Liver (tissue), 8 donors: ENCODE measurements at regions not wholly inside any gene's neighbourhood (a gene's known extent, or its start where the extent isn't known, plus 50 kb on each side); places are given as distances from the start of the nearest gene placed in this dataset.

Experiments
- DNase-seq: peaks from one replicate; pipeline ENCODE4 v3.0.0-alpha.2; 2017; ENCODE audit warnings: low spot score
- H3K27ac ChIP-seq, 2 donors: one replicate each; pipeline ENCODE4 v1.7.0; 2013; ENCODE audit warnings: inconsistent platforms in 2 of 2, low read length in 2 of 2, control low read depth in 1 of 2, low read depth in 1 of 2, mild to moderate bottlenecking in 1 of 2
- H3K27me3 ChIP-seq, 4 donors: one replicate each; pipeline versions ENCODE4 v1.6.1 to v1.7.0; 2013; ENCODE audit warnings: low read length in 3 of 4, inconsistent platforms in 1 of 4, mild to moderate bottlenecking in 1 of 4, moderate library complexity in 1 of 4; ENCODE audit not compliant: control insufficient read depth in 4 of 4, insufficient read depth in 4 of 4
- H3K36me3 ChIP-seq, 4 donors: one replicate each; pipeline versions ENCODE4 v1.6.1 to v1.7.0; 2013; ENCODE audit warnings: low read length in 3 of 4, mild to moderate bottlenecking in 3 of 4, low read depth in 1 of 4, moderate library complexity in 1 of 4; ENCODE audit not compliant: control insufficient read depth in 4 of 4, insufficient read depth in 3 of 4
- H3K4me1 ChIP-seq, 4 donors: one replicate each; pipeline versions ENCODE4 v1.6.1 to v1.7.0; 2013; ENCODE audit warnings: low read length in 3 of 4, mild to moderate bottlenecking in 3 of 4, moderate library complexity in 1 of 4; ENCODE audit not compliant: control insufficient read depth in 4 of 4, insufficient read depth in 4 of 4
- H3K4me3 ChIP-seq, 3 donors: one replicate each; pipeline versions ENCODE4 v1.6.1 to v1.7.0; 2013; ENCODE audit warnings: low read length in 3 of 3, control low read depth in 1 of 3, low read depth in 1 of 3, mild to moderate bottlenecking in 1 of 3
- H3K9ac ChIP-seq, 2 donors: one replicate each; pipeline ENCODE4 v1.7.0; 2013; ENCODE audit warnings: low read length in 2 of 2, mild to moderate bottlenecking in 2 of 2, moderate library complexity in 2 of 2, control low read depth in 1 of 2, low read depth in 1 of 2
- H3K9me3 ChIP-seq, 4 donors: one replicate each; pipeline versions ENCODE4 v1.6.1 to v1.7.0; 2013; ENCODE audit warnings: low read length in 3 of 4; ENCODE audit not compliant: control insufficient read depth in 4 of 4
- EGR1 ChIP-seq, 2 donors: IDR thresholded peaks; 2 replicates each; pipeline ENCODE4 v1.6.1; 2016 to 2018; ENCODE audit warnings: antibody characterized with exemption in 2 of 2, low read depth in 2 of 2
- FOXA1 ChIP-seq: IDR thresholded peaks from 2 replicates; pipeline ENCODE4 v1.6.1; 2016; ENCODE audit warnings: antibody characterized with exemption
- FOXA2 ChIP-seq: IDR thresholded peaks from 2 replicates; pipeline ENCODE4 v1.6.1; 2016; ENCODE audit warnings: antibody characterized with exemption
- GABPA ChIP-seq, 2 donors: IDR thresholded peaks in 1 of 2; conservative IDR thresholded peaks in 1 of 2; 2 replicates each; pipeline ENCODE4 v1.6.1; 2016; ENCODE audit warnings: antibody characterized with exemption in 2 of 2, mild to moderate bottlenecking in 1 of 2, moderate library complexity in 1 of 2
- HNF4A ChIP-seq, 2 donors: conservative IDR thresholded peaks; 2 replicates each; pipeline ENCODE4 v1.6.1; 2016; ENCODE audit warnings: antibody characterized with exemption in 2 of 2, mild to moderate bottlenecking in 2 of 2
- HNF4G ChIP-seq: IDR thresholded peaks from 2 replicates; pipeline ENCODE4 v1.6.1; 2016; ENCODE audit warnings: antibody characterized with exemption
- JUND ChIP-seq, 2 donors: IDR thresholded peaks; 2 replicates each; pipeline ENCODE4 v1.6.1; 2016; ENCODE audit warnings: antibody characterized with exemption in 2 of 2
- NR2F2 ChIP-seq: IDR thresholded peaks from 2 replicates; pipeline ENCODE4 v1.6.1; 2016; ENCODE audit warnings: antibody characterized with exemption
- RAD21 ChIP-seq, 2 donors: IDR thresholded peaks; 2 replicates each; pipeline ENCODE4 v1.6.1; 2016; ENCODE audit warnings: antibody characterized with exemption in 2 of 2, mild to moderate bottlenecking in 2 of 2
- RXRA ChIP-seq, 2 donors: IDR thresholded peaks; 2 replicates each; pipeline ENCODE4 v1.6.1; 2017 to 2018; ENCODE audit warnings: antibody characterized with exemption in 2 of 2, mild to moderate bottlenecking in 1 of 2
- SP1 ChIP-seq: IDR thresholded peaks from 2 replicates; pipeline ENCODE4 v1.6.1; 2018; ENCODE audit warnings: antibody characterized with exemption, mild to moderate bottlenecking
- TAF1 ChIP-seq: conservative IDR thresholded peaks from 2 replicates; pipeline ENCODE4 v1.6.1; 2016; ENCODE audit warnings: antibody characterized with exemption, mild to moderate bottlenecking
- YY1 ChIP-seq: IDR thresholded peaks from 2 replicates; pipeline ENCODE4 v1.6.1; 2016; ENCODE audit warnings: antibody characterized with exemption, mild to moderate bottlenecking
- whole genome bisulfite sequencing: extraction: QIAGEN DNeasy Blood & Tissue Kit; methylation state at CpG from one replicate; pipeline ENCODE4 v1.1.7; 2013; 5-methylcytosine and 5-hydroxymethylcytosine counted together
- TF ChIP-seq, protein P1 (sequence below): IDR thresholded peaks from 2 replicates; pipeline ENCODE4 v1.6.1; 2016; ENCODE audit warnings: antibody characterized with exemption
- TF ChIP-seq, protein P2 (sequence below): IDR thresholded peaks from 2 replicates; pipeline ENCODE4 v1.6.1; 2016; ENCODE audit warnings: antibody characterized with exemption, mild to moderate bottlenecking
- TF ChIP-seq, protein P3 (sequence below): fragments of 150-350 bp; IDR thresholded peaks from 2 replicates; pipeline ENCODE4 v1.5.1; 2017; ENCODE audit warnings: improper control_type of control experiment, low read depth, low read length; ENCODE audit not compliant: missing input control
- TF ChIP-seq, protein P4 (sequence below): IDR thresholded peaks from 2 replicates; pipeline ENCODE4 v1.6.1; 2016; ENCODE audit warnings: antibody characterized with exemption
- TF ChIP-seq, protein P5 (sequence below): IDR thresholded peaks from 2 replicates; pipeline ENCODE4 v1.6.1; 2016; ENCODE audit warnings: antibody characterized with exemption
- donor health status: healthy.
- donor health status: healthy.
- donor health status: healthy.
- donor health status: healthy.
- donor health status: healthy.

DNA sequence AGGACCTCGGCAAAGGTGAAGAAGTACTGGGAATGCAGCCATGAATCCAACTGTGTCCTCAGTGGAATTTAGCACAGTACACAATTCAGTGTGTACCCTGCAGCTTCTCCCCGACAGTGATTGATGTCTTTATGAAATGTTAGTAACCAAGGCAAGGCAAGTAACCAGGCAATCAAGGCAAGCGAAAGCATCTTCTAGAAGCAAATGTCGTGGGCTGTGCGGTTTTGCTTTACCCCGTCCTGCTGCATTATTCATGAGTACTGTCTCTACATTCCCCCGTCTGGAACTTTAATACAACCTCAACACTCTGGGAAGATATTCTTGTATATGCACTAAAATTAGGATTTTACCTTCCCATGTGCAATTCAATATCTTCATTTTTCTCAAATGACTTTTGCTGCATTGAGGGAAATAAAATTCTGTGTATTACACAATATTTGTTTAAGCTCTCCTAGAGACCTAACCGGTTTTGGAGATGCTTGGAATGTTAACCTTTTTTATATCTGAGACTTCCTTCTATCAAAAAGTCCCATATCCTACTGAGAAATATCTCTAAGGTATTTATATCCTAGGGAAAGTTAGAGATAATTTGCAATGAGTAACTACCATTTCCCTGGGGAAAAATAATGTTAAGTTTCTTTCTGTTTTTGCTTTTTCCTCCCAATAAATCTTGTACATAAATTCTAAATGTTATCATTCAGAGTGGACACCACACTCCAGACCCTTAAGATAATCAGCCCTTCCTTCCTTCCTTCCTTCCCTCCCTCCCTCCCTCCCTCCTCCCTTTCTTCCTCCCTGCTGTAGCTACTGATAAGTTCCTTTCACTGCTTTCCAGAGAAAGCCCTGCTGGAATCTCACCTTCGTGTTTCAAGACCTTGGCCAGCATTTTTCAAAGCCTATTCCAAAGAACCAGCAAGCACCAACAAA, 51.9 kb upstream of the ADORA2B start:
- Histone ChIP-seq H3K36me3 (no peaks in the 10 kb centered on the region), H3K27ac (no peak overlapping the region), H3K4me1 (no peaks in the 10 kb centered on the region), H3K27me3 (no peaks in the 10 kb centered on the region), H3K9me3 (no peaks in the 10 kb centered on the region), H3K4me3 (no peak overlapping the region), H3K9ac (no peak overlapping the region)
- TF ChIP-seq, protein P1, sequence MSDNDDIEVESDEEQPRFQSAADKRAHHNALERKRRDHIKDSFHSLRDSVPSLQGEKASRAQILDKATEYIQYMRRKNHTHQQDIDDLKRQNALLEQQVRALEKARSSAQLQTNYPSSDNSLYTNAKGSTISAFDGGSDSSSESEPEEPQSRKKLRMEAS = no peak
- TF ChIP-seq HNF4G (no peak), GABPA (IDR thresholded peaks at IDR 0.05 in 1 of 2, conservative IDR thresholded peaks at IDR 0.05 in 1 of 2) (no peak)
- WGBS = 48% methylated on average over 9 of the region's 9 CpGs
- no peak for DNase-seq

DNA sequence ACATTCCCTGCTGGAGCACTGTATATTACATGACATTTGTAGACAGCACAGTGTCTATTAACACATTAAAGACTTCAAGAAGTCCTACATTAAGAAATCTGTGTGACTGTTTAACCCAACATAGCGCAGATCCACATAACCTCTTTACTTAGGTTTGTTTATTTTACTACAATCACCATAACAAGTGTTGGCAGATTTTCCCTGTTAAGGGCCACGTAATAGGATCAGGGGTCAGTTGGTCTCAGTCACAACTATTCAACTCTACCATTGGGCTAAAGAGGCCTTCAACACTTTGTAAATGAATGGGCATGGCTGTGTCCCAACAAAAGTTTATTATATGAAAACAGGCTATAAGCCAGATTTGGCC, 51.3 kb upstream of the ADORA2B start:
- WGBS = 49% methylated on average over 2 of the region's 2 CpGs
- H3K27ac ChIP-seq = no peak overlapping the region
- no peak overlapping the region for H3K9ac ChIP-seq
- TF ChIP-seq EGR1 (IDR thresholded peaks at IDR 0.05; ENCODE audit: low read depth in 2 of 2) (no peak), NR2F2 (peak; percentile 18)
- no peak overlapping the region for H3K4me3 ChIP-seq
- no peaks in the 10 kb centered on the region for H3K9me3 ChIP-seq
- DNase-seq = no peak
- H3K27me3 ChIP-seq = no peaks in the 10 kb centered on the region
- H3K36me3 ChIP-seq = no peaks in the 10 kb centered on the region
- H3K4me1 ChIP-seq = no peaks in the 10 kb centered on the region

DNA sequence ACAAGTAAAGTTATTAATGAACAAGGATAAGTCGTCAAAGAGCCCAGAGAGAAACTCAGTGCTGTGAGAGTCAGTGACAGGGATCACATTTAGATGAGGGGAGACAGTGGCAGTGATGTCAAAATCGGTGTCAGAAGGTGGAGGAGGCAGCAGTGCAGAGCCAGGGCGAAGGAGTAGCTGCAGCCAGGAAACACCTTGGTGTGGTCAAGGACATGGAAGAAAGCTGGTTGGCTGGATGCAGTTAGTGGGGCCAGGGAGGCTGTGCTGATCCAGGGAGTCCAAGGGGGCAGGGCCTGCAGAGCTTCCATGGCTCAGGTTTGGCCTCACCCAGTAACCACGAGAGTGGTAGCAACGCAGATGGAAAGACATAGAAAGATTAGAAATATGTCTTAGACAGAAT, 50.7 kb upstream of the ADORA2B start:
- Histone ChIP-seq H3K27ac (no peak overlapping the region), H3K4me1 (no peaks in the 10 kb centered on the region), H3K4me3 (no peak overlapping the region), H3K9ac (no peak overlapping the region), H3K27me3 (no peaks in the 10 kb centered on the region), H3K9me3 (no peaks in the 10 kb centered on the region), H3K36me3 (no peaks in the 10 kb centered on the region)
- TF ChIP-seq, protein P2, sequence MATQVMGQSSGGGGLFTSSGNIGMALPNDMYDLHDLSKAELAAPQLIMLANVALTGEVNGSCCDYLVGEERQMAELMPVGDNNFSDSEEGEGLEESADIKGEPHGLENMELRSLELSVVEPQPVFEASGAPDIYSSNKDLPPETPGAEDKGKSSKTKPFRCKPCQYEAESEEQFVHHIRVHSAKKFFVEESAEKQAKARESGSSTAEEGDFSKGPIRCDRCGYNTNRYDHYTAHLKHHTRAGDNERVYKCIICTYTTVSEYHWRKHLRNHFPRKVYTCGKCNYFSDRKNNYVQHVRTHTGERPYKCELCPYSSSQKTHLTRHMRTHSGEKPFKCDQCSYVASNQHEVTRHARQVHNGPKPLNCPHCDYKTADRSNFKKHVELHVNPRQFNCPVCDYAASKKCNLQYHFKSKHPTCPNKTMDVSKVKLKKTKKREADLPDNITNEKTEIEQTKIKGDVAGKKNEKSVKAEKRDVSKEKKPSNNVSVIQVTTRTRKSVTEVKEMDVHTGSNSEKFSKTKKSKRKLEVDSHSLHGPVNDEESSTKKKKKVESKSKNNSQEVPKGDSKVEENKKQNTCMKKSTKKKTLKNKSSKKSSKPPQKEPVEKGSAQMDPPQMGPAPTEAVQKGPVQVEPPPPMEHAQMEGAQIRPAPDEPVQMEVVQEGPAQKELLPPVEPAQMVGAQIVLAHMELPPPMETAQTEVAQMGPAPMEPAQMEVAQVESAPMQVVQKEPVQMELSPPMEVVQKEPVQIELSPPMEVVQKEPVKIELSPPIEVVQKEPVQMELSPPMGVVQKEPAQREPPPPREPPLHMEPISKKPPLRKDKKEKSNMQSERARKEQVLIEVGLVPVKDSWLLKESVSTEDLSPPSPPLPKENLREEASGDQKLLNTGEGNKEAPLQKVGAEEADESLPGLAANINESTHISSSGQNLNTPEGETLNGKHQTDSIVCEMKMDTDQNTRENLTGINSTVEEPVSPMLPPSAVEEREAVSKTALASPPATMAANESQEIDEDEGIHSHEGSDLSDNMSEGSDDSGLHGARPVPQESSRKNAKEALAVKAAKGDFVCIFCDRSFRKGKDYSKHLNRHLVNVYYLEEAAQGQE = no peak
- TF ChIP-seq HNF4A (conservative IDR thresholded peaks at IDR 0.05) (no peak), NR2F2 (no peak), RXRA (IDR thresholded peaks at IDR 0.05) (no peak), TAF1 (no peak), SP1 (no peak), FOXA1 (no peak), RAD21 (IDR thresholded peaks at IDR 0.05) (no peak), YY1 (no peak), FOXA2 (no peak), GABPA (IDR thresholded peaks at IDR 0.05 in 1 of 2, conservative IDR thresholded peaks at IDR 0.05 in 1 of 2) (no peak), JUND (IDR thresholded peaks at IDR 0.05) (no peak)
- TF ChIP-seq, protein P3, sequence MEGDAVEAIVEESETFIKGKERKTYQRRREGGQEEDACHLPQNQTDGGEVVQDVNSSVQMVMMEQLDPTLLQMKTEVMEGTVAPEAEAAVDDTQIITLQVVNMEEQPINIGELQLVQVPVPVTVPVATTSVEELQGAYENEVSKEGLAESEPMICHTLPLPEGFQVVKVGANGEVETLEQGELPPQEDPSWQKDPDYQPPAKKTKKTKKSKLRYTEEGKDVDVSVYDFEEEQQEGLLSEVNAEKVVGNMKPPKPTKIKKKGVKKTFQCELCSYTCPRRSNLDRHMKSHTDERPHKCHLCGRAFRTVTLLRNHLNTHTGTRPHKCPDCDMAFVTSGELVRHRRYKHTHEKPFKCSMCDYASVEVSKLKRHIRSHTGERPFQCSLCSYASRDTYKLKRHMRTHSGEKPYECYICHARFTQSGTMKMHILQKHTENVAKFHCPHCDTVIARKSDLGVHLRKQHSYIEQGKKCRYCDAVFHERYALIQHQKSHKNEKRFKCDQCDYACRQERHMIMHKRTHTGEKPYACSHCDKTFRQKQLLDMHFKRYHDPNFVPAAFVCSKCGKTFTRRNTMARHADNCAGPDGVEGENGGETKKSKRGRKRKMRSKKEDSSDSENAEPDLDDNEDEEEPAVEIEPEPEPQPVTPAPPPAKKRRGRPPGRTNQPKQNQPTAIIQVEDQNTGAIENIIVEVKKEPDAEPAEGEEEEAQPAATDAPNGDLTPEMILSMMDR = no peak
- TF ChIP-seq, protein P1 = no peak
- TF ChIP-seq, protein P4, sequence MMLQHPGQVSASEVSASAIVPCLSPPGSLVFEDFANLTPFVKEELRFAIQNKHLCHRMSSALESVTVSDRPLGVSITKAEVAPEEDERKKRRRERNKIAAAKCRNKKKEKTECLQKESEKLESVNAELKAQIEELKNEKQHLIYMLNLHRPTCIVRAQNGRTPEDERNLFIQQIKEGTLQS = no peak
- TF ChIP-seq, protein P5, sequence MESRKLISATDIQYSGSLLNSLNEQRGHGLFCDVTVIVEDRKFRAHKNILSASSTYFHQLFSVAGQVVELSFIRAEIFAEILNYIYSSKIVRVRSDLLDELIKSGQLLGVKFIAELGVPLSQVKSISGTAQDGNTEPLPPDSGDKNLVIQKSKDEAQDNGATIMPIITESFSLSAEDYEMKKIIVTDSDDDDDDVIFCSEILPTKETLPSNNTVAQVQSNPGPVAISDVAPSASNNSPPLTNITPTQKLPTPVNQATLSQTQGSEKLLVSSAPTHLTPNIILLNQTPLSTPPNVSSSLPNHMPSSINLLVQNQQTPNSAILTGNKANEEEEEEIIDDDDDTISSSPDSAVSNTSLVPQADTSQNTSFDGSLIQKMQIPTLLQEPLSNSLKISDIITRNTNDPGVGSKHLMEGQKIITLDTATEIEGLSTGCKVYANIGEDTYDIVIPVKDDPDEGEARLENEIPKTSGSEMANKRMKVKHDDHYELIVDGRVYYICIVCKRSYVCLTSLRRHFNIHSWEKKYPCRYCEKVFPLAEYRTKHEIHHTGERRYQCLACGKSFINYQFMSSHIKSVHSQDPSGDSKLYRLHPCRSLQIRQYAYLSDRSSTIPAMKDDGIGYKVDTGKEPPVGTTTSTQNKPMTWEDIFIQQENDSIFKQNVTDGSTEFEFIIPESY = no peak
- DNase-seq = no peak
- WGBS = 82% methylated on average over 5 of the region's 5 CpGs
